ENCODE measurements at regions not wholly inside any gene's neighbourhood (a gene's known extent, or its start where the extent isn't known, plus 50 kb on each side); places are given as distances from the start of the nearest gene placed in this dataset.

GRCh38 chr12:61694214-61694613, 566.0 kb upstream of the USP15 start:
- DNase-seq (ENCODE audit: low spot score in 2 of 2), result no peak
- Histone ChIP-seq H3K27me3 (no peaks in the 10 kb centered on the region), H3K4me1 (no peaks in the 10 kb centered on the region), H3K36me3 (no peaks in the 10 kb centered on the region), H3K4me3 (no peak overlapping the region), H3K27ac (no peak overlapping the region), H3K9me3 (peaks cover 0 to 28% (median 6%) of the 10 kb centered on the region in 4 donors)
- TF ChIP-seq EP300 (IDR thresholded peaks at IDR 0.05) (no peak), POLR2A (IDR thresholded peaks at IDR 0.05) (no peak)
- TF ChIP-seq, protein P1, sequence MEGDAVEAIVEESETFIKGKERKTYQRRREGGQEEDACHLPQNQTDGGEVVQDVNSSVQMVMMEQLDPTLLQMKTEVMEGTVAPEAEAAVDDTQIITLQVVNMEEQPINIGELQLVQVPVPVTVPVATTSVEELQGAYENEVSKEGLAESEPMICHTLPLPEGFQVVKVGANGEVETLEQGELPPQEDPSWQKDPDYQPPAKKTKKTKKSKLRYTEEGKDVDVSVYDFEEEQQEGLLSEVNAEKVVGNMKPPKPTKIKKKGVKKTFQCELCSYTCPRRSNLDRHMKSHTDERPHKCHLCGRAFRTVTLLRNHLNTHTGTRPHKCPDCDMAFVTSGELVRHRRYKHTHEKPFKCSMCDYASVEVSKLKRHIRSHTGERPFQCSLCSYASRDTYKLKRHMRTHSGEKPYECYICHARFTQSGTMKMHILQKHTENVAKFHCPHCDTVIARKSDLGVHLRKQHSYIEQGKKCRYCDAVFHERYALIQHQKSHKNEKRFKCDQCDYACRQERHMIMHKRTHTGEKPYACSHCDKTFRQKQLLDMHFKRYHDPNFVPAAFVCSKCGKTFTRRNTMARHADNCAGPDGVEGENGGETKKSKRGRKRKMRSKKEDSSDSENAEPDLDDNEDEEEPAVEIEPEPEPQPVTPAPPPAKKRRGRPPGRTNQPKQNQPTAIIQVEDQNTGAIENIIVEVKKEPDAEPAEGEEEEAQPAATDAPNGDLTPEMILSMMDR (IDR thresholded peaks at IDR 0.05), result no peak
- 50 to 55% methylated on average over 1 of the region's 1 CpG for WGBS, 2 donors

DNA sequence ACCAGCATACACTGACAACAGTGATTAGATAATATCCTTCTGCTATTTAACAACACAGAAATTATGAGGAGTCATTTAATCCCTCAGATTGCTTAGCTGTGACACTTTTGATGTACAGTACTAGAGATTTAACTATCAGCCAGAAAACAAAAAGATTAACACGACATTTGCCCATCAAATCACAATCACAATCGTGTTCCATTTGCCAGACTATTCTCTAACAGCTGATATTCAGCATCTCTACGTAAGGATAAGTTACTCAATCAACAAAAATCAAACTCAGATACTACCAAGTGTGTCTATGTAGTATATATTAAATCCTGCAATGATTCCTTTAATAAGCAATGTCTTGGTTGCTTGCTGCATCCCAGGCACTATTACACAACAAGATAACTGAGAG, 558.7 kb upstream of the USP15 start:
- TF ChIP-seq, protein P1 (IDR thresholded peaks at IDR 0.05), result no peak
- TF ChIP-seq EP300 (IDR thresholded peaks at IDR 0.05), result no peak
- TF ChIP-seq POLR2A (IDR thresholded peaks at IDR 0.05), result no peak
- no peaks in the 10 kb centered on the region for H3K36me3 ChIP-seq
- peaks cover 0 to 16% (median 6%) of the 10 kb centered on the region in 4 donors for H3K9me3 ChIP-seq
- DNase-seq (ENCODE audit: low spot score in 2 of 2), result no peak
- H3K4me3 ChIP-seq, result no peak overlapping the region
- no peaks in the 10 kb centered on the region for H3K27me3 ChIP-seq
- no peaks in the 10 kb centered on the region for H3K4me1 ChIP-seq
- no peak overlapping the region for H3K27ac ChIP-seq
- WGBS, 2 donors, result 85 to 92% methylated on average over 3 of the region's 3 CpGs

- no peak overlapping the region for H3K27ac ChIP-seq
- H3K9me3 ChIP-seq, result no peaks in the 10 kb centered on the region
- H3K36me3 ChIP-seq, result no peaks in the 10 kb centered on the region
- no peaks in the 10 kb centered on the region for H3K4me1 ChIP-seq
- DNase-seq (ENCODE audit: low spot score in 2 of 2), result no peak
- no peak overlapping the region for H3K4me3 ChIP-seq
- TF ChIP-seq POLR2A (IDR thresholded peaks at IDR 0.05) (no peak), EP300 (IDR thresholded peaks at IDR 0.05) (no peak)
- TF ChIP-seq, protein P1 (IDR thresholded peaks at IDR 0.05), result no peak
- WGBS, 2 donors, result 98 to 100% methylated on average over 1 of the region's 1 CpG
- no peaks in the 10 kb centered on the region for H3K27me3 ChIP-seq
Measured at GRCh38 chr12:61706783-61707182, 553.4 kb upstream of the USP15 start.

GRCh38 chr12:61713121-61713520, 547.1 kb upstream of the USP15 start:
- Histone ChIP-seq H3K9me3 (no peaks in the 10 kb centered on the region), H3K4me3 (no peak overlapping the region), H3K4me1 (no peaks in the 10 kb centered on the region), H3K27me3 (no peaks in the 10 kb centered on the region), H3K27ac (no peak overlapping the region), H3K36me3 (no peaks in the 10 kb centered on the region)
- no peak for DNase-seq (ENCODE audit: low spot score in 2 of 2)
- no peak for TF ChIP-seq EP300 (IDR thresholded peaks at IDR 0.05)
- TF ChIP-seq, protein P1 (IDR thresholded peaks at IDR 0.05), result no peak
- no peak for TF ChIP-seq POLR2A (IDR thresholded peaks at IDR 0.05)
- 59 to 60% methylated on average over 5 of the region's 5 CpGs for WGBS, 2 donors

DNA sequence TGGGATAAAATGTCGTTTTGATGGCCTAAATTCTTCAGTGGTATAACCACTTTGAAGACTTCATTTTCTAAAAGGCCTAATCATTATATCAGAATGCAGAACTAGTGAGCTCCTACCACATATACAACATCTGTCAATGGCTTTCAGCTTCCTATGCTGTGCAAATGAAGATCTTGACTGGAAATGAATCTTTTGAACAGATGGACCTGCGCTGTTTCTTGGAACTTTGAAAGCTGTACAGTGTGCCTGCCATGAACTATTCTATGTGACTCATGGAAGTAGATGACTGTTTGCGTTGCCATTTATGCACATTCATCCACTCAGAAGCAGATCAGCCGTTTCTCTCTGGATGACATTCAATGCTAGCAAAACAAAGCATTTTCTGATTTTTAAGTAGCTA, 542.2 kb upstream of the USP15 start:
- WGBS, 2 donors, result 64 to 72% methylated on average over 4 of the region's 4 CpGs
- Histone ChIP-seq H3K9me3 (no peaks in the 10 kb centered on the region), H3K4me1 (no peaks in the 10 kb centered on the region), H3K36me3 (no peaks in the 10 kb centered on the region), H3K27me3 (no peaks in the 10 kb centered on the region), H3K27ac (no peak overlapping the region), H3K4me3 (no peak overlapping the region)
- TF ChIP-seq, protein P1 (IDR thresholded peaks at IDR 0.05), result no peak
- TF ChIP-seq POLR2A (IDR thresholded peaks at IDR 0.05), result no peak
- no peak for TF ChIP-seq EP300 (IDR thresholded peaks at IDR 0.05)
- DNase-seq (ENCODE audit: low spot score in 2 of 2), result no peak
